Endodermal cell (in vitro differentiated cells): ENCODE measurements at regions not wholly inside any gene's neighbourhood (a gene's known extent, or its start where the extent isn't known, plus 50 kb on each side); places are given as distances from the start of the nearest gene placed in this dataset.

ENCODE experiments used
- DNase-seq: peaks from one replicate; pipeline ENCODE4 v3.0.0-alpha.2; 2017
- H3K27ac ChIP-seq: 2 replicates; pipeline ENCODE4 v1.5.1; 2013; ENCODE audit warnings: mild to moderate bottlenecking, low read depth, low read length, moderate library complexity
- H3K27me3 ChIP-seq: 2 replicates; pipeline ENCODE4 v1.6.1; 2013; ENCODE audit warnings: mild to moderate bottlenecking, low read length, moderate library complexity; ENCODE audit not compliant: insufficient read depth, control insufficient read depth, poor library complexity, severe bottlenecking
- H3K36me3 ChIP-seq: 2 replicates; pipeline ENCODE4 v1.7.0; 2013; ENCODE audit warnings: mild to moderate bottlenecking, low read length, moderate library complexity; ENCODE audit not compliant: control insufficient read depth, insufficient read depth
- H3K4me1 ChIP-seq: one replicate; pipeline ENCODE4 v1.7.0; 2013; ENCODE audit warnings: low read length; ENCODE audit not compliant: control insufficient read depth, insufficient read depth
- H3K4me3 ChIP-seq: 2 replicates; pipeline ENCODE4 v1.5.1; 2013; ENCODE audit warnings: mild to moderate bottlenecking, low read length, moderate library complexity
- H3K9ac ChIP-seq: 2 replicates; pipeline ENCODE4 v1.6.1; 2013; ENCODE audit warnings: mild to moderate bottlenecking, low read length, moderate library complexity; ENCODE audit not compliant: poor library complexity, severe bottlenecking; ENCODE audit errors: extremely low read depth
- H3K9me3 ChIP-seq: 2 replicates; pipeline ENCODE4 v1.6.1; 2013; ENCODE audit warnings: mild to moderate bottlenecking, low read length, moderate library complexity; ENCODE audit not compliant: control insufficient read depth
- H3K27ac Mint-ChIP-seq: 2 replicates; pipeline ENCODE4 v1.8.0; 2020; ENCODE audit warnings: mixed read lengths
- H3K27me3 Mint-ChIP-seq: 2 replicates; pipeline ENCODE4 v1.8.0; 2021; ENCODE audit warnings: mild to moderate bottlenecking, mixed read lengths; ENCODE audit not compliant: insufficient read depth
- H3K36me3 Mint-ChIP-seq: 2 replicates; pipeline ENCODE4 v1.8.0; 2020; ENCODE audit warnings: low read depth, mixed read lengths
- H3K4me1 Mint-ChIP-seq: 2 replicates; pipeline ENCODE4 v1.8.0; 2020; ENCODE audit warnings: mixed read lengths
- H3K4me3 Mint-ChIP-seq: 2 replicates; pipeline ENCODE4 v1.8.0; 2020; ENCODE audit warnings: mild to moderate bottlenecking, moderate library complexity, mixed read lengths
- H3K9me3 Mint-ChIP-seq: 2 replicates; pipeline ENCODE4 v1.8.0; 2020; ENCODE audit warnings: mild to moderate bottlenecking, mixed read lengths
- WGBS, 2 experiments: methylation state at CpG; one replicate each; pipeline versions ENCODE4 v1.1.5 to v1.1.7; 2013; ENCODE audit warnings: missing lambda C conversion rate in 2 of 2, mixed read lengths in 1 of 2; ENCODE audit not compliant: insufficient coverage in 1 of 2, insufficient read length in 1 of 2; 5-methylcytosine and 5-hydroxymethylcytosine counted together
- TF ChIP-seq, protein P1 (sequence below): fragments of 200-600 bp; sonication (generic); conservative IDR thresholded peaks from 2 replicates; pipeline ENCODE4 v1.5.0; 2021; ENCODE audit warnings: antibody characterized with exemption, mild to moderate bottlenecking

DNA sequence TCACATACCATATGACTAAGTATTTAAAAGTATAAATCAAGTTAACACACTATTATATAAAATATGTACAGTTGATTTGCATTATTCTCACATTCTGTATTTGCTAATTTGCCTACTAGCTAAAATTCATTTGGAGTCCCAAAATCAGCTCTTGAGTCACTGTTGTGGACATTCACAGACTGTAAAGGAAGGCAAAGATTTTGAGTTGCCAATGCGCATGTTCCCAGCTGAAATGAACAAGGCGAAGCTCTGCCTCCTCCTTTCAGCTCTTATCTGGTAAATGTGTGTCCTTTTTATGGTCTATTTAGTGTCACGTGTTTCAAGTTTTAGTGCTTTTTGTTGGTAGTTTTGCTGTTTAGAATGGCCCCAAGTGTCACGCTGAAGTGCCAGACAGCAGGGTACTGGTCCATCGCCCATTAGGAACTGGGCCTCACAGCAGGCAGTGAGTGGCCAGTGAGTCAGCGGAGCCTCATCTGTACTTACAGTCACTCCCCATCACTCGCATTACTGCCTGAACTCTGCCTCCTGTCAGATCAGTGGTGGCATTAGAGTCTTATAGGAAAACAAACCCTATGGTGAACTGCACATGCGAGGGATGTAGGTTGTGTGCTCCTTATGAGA, 87.2 kb upstream of the ADTRP start:
- Mint-ChIP-seq H3K9me3 (peaks cover 2% of the 10 kb centered on the region), H3K27ac (no peak overlapping the region), H3K36me3 (no peaks in the 10 kb centered on the region), H3K4me3 (no peak overlapping the region), H3K27me3 (no peaks in the 10 kb centered on the region), H3K4me1 (no peaks in the 10 kb centered on the region)
- H3K4me1 ChIP-seq, result no peaks in the 10 kb centered on the region
- no peaks in the 10 kb centered on the region for H3K27me3 ChIP-seq
- no peak overlapping the region for H3K4me3 ChIP-seq
- no peak overlapping the region for H3K9ac ChIP-seq
- no peak for DNase-seq
- 97 to 100% methylated on average over 5 to 8 of the region's 8 CpGs for WGBS, 2 experiments
- H3K27ac ChIP-seq, result no peak overlapping the region
- TF ChIP-seq, protein P1, sequence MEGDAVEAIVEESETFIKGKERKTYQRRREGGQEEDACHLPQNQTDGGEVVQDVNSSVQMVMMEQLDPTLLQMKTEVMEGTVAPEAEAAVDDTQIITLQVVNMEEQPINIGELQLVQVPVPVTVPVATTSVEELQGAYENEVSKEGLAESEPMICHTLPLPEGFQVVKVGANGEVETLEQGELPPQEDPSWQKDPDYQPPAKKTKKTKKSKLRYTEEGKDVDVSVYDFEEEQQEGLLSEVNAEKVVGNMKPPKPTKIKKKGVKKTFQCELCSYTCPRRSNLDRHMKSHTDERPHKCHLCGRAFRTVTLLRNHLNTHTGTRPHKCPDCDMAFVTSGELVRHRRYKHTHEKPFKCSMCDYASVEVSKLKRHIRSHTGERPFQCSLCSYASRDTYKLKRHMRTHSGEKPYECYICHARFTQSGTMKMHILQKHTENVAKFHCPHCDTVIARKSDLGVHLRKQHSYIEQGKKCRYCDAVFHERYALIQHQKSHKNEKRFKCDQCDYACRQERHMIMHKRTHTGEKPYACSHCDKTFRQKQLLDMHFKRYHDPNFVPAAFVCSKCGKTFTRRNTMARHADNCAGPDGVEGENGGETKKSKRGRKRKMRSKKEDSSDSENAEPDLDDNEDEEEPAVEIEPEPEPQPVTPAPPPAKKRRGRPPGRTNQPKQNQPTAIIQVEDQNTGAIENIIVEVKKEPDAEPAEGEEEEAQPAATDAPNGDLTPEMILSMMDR, result no peak
- no peaks in the 10 kb centered on the region for H3K36me3 ChIP-seq
- H3K9me3 ChIP-seq, result no peaks in the 10 kb centered on the region

DNA sequence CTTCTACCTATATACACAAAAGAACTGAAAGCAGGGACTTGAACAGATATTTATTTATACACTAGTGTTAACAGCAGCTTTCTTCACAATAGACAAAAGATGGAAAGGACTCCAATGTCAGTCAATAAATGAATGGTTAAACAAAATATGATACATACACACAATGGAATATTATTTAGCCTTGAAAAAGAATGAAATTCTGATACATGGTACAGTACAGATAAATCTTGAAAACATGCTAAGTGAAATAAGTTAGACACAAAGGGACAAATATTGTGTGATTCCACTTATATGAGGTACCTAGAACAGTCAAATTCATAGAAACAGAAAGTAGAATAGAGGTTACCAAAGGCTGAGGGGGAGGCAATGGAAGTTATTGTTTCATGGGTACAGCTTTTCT, 79.8 kb upstream of the ADTRP start:
- Mint-ChIP-seq H3K9me3 (no peaks in the 10 kb centered on the region), H3K27me3 (no peaks in the 10 kb centered on the region), H3K4me3 (no peak overlapping the region), H3K27ac (no peak overlapping the region), H3K36me3 (no peaks in the 10 kb centered on the region), H3K4me1 (no peaks in the 10 kb centered on the region)
- TF ChIP-seq, protein P1, result no peak
- no peak overlapping the region for H3K9ac ChIP-seq
- H3K36me3 ChIP-seq, result no peaks in the 10 kb centered on the region
- DNase-seq, result no peak
- no peaks in the 10 kb centered on the region for H3K9me3 ChIP-seq
- H3K4me3 ChIP-seq, result no peak overlapping the region
- no peaks in the 10 kb centered on the region for H3K4me1 ChIP-seq
- H3K27ac ChIP-seq, result no peak overlapping the region
- H3K27me3 ChIP-seq, result no peaks in the 10 kb centered on the region

DNA sequence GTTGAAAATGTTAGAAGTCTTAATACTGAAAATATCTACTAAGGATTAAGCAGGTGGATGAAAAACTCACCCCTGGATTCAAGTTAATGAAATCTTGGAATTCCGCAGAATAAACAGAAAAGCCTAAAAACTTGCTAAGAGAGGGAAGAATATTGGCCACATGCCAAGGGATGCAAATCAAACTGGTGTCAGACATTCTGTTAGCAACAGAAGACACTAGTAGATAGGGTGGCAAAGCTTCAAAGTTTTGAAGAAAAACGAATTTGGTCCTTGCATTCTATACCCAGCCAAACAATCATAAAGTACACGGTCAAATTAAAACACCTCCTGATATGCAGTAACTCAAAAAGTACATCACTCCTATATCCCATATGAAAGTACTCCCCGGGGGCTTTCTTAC, 77.1 kb upstream of the ADTRP start:
- H3K4me3 ChIP-seq, result no peak overlapping the region
- no peak for DNase-seq
- no peaks in the 10 kb centered on the region for H3K9me3 Mint-ChIP-seq
- H3K36me3 Mint-ChIP-seq, result no peaks in the 10 kb centered on the region
- H3K27me3 ChIP-seq, result no peaks in the 10 kb centered on the region
- no peaks in the 10 kb centered on the region for H3K27me3 Mint-ChIP-seq
- H3K4me1 Mint-ChIP-seq, result no peaks in the 10 kb centered on the region
- TF ChIP-seq, protein P1, result no peak
- no peaks in the 10 kb centered on the region for H3K9me3 ChIP-seq
- H3K27ac Mint-ChIP-seq, result no peak overlapping the region
- no peak overlapping the region for H3K27ac ChIP-seq
- H3K9ac ChIP-seq, result no peak overlapping the region
- WGBS, 2 experiments, result 82 to 100% methylated on average over 1 to 4 of the region's 4 CpGs
- no peaks in the 10 kb centered on the region for H3K4me1 ChIP-seq
- H3K4me3 Mint-ChIP-seq, result no peak overlapping the region
- no peaks in the 10 kb centered on the region for H3K36me3 ChIP-seq
